PC-3 (cell line): ENCODE measurements at regions not wholly inside any gene's neighbourhood (a gene's known extent, or its start where the extent isn't known, plus 50 kb on each side); places are given as distances from the start of the nearest gene placed in this dataset.

Source experiments
- ATAC-seq: fragments of 200-7000 bp; cut with Tn5 transposase; 2 replicates; pipeline ENCODE4 v1.9.1; 2020; ENCODE audit warnings: mild to moderate bottlenecking, moderate library complexity
- BruUV-seq: library from RNA; stranded (reverse); fragments of 400-500 nt; replicated peaks from 2 replicates; lab custom pipeline; 2021; lab: Mats Ljungman, UMichigan
- CTCF ChIA-PET: fragments of 300-600 bp; sonication (Branson Sonifier 250); formaldehyde crosslinking; loops from one replicate; lab custom pipeline; 2022; ENCODE audit warnings: antibody characterized with exemption; lab: Charles Lee
- POLR2A ChIA-PET: fragments of 300-600 bp; sonication (Branson Sonifier 250); formaldehyde crosslinking; loops from one replicate; lab custom pipeline; 2022; ENCODE audit warnings: antibody characterized with exemption; ENCODE audit not compliant: unreplicated experiment; lab: Charles Lee
- DNase-seq: peaks from one replicate; pipeline ENCODE4 v3.0.0-alpha.2; 2015
- H2AFZ ChIP-seq: fragments of 300-600 bp; sonication (generic); 2 replicates; pipeline ENCODE4 v1.6.0; 2016; ENCODE audit warnings: antibody characterized with exemption, low read length
- H3F3A ChIP-seq: fragments of 300-600 bp; sonication (generic); one replicate; pipeline ENCODE4 v1.6.0; 2017; ENCODE audit warnings: antibody characterized with exemption, low read length, control low read depth, mild to moderate bottlenecking; ENCODE audit not compliant: unreplicated experiment
- H3K27ac ChIP-seq: fragments of 300-600 bp; sonication (generic); 2 replicates; pipeline ENCODE4 v1.5.1; 2016; ENCODE audit warnings: mild to moderate bottlenecking, low read length
- H3K27me3 ChIP-seq: fragments of 300-600 bp; sonication (generic); 2 replicates; pipeline ENCODE4 v1.6.1; 2016; ENCODE audit warnings: low read length, mixed read lengths
- H3K36me3 ChIP-seq: fragments of 300-600 bp; sonication (generic); 2 replicates; pipeline ENCODE4 v1.6.1; 2016; ENCODE audit warnings: low read depth, mixed run types, low read length, mixed read lengths
- H3K4me1 ChIP-seq: fragments of 300-600 bp; sonication (generic); 2 replicates; pipeline ENCODE4 v1.5.1; 2016; ENCODE audit warnings: low read length; ENCODE audit not compliant: insufficient read depth
- H3K4me2 ChIP-seq: fragments of 300-600 bp; sonication (generic); 2 replicates; pipeline ENCODE4 v1.6.0; 2016; ENCODE audit warnings: low read length
- H3K4me3 ChIP-seq: fragments of 300-600 bp; sonication (generic); 2 replicates; pipeline ENCODE4 v1.5.1; 2016; ENCODE audit warnings: mild to moderate bottlenecking, low read length, mixed read lengths
- H3K79me2 ChIP-seq: fragments of 300-600 bp; sonication (generic); 2 replicates; pipeline ENCODE4 v1.6.1; 2017; ENCODE audit warnings: low read length, mixed read lengths
- H3K9ac ChIP-seq: fragments of 300-600 bp; sonication (generic); 2 replicates; pipeline ENCODE4 v1.6.0; 2016; ENCODE audit warnings: mild to moderate bottlenecking, low read length
- H3K9me2 ChIP-seq: fragments of 300-600 bp; sonication (generic); replicated peaks from 2 replicates; pipeline ENCODE4 v1.6.1; 2016; ENCODE audit warnings: mixed run types, low read length, mixed read lengths
- H3K9me3 ChIP-seq: fragments of 300-600 bp; sonication (generic); 2 replicates; pipeline ENCODE4 v1.6.1; 2016; ENCODE audit warnings: low read length, mixed read lengths
- H4K20me1 ChIP-seq: fragments of 300-600 bp; sonication (generic); 2 replicates; pipeline ENCODE4 v1.6.1; 2016; ENCODE audit warnings: low read length, mixed read lengths
- CTCF ChIP-seq: fragments of 300-600 bp; sonication (generic); conservative IDR thresholded peaks from 2 replicates; pipeline ENCODE4 v1.5.1; 2017; ENCODE audit warnings: antibody characterized with exemption, low read depth, mild to moderate bottlenecking, low read length
- EZH2 ChIP-seq: fragments of 300-600 bp; sonication (generic); IDR thresholded peaks from one replicate; pipeline ENCODE4 v1.6.1; 2017; ENCODE audit warnings: antibody characterized with exemption, mild to moderate bottlenecking, low read length; ENCODE audit not compliant: unreplicated experiment
- EZH2phosphoT487 ChIP-seq: fragments of 300-600 bp; sonication (generic); IDR thresholded peaks from 2 replicates; pipeline ENCODE4 v1.6.1; 2018; ENCODE audit warnings: mild to moderate bottlenecking, antibody characterized with exemption, low read length, borderline replicate concordance
- intact Hi-C: fragments of 100-400 bp; cut with micrococcal nuclease; formaldehyde crosslinking; loops from 2 replicates; pipeline ENCODE4 v1.9.0; 2023

- ATAC-seq (no peak), DNase-seq (no peak)
- H3K27ac ChIP-seq: no peak overlapping the region
- ChIA-PET POLR2A (no interaction called here), CTCF (no interaction called here)
- H3K79me2 ChIP-seq: no peaks in the 10 kb centered on the region
- no peak overlapping the region for H3K4me2 ChIP-seq
- no peak overlapping the region for H2AFZ ChIP-seq
- intact Hi-C loops: no loop called here
- no peaks in the 10 kb centered on the region for H3F3A ChIP-seq
- H3K4me1 ChIP-seq: no peaks in the 10 kb centered on the region
- no peaks in the 10 kb centered on the region for H4K20me1 ChIP-seq
- H3K27me3 ChIP-seq: no peaks in the 10 kb centered on the region
- no peak for TF ChIP-seq EZH2phosphoT487
- no peak for TF ChIP-seq CTCF
- no peak for TF ChIP-seq EZH2
- no peaks in the 10 kb centered on the region for H3K9me3 ChIP-seq
- H3K9me2 ChIP-seq: no peaks in the 10 kb centered on the region
- H3K36me3 ChIP-seq: no peaks in the 10 kb centered on the region
- no peak overlapping the region for H3K4me3 ChIP-seq
- no TSS peak for BruUV-seq
- H3K9ac ChIP-seq: no peak overlapping the region
Measured at GRCh38 chr2:23271230-23271629, 113.7 kb upstream of the KLHL29 start.

GRCh38 chr2:23273786-23274185 lies 111.2 kb upstream of the KLHL29 start:
- intact Hi-C loops: no loop called here
- Histone ChIP-seq H3K36me3 (no peaks in the 10 kb centered on the region), H3K9ac (no peak overlapping the region), H3K27me3 (no peaks in the 10 kb centered on the region), H3K4me3 (no peak overlapping the region), H2AFZ (no peak overlapping the region), H3K9me3 (no peaks in the 10 kb centered on the region), H4K20me1 (no peaks in the 10 kb centered on the region), H3F3A (no peaks in the 10 kb centered on the region), H3K4me2 (no peak overlapping the region), H3K4me1 (no peaks in the 10 kb centered on the region), H3K9me2 (no peaks in the 10 kb centered on the region), H3K79me2 (no peaks in the 10 kb centered on the region), H3K27ac (no peak overlapping the region)
- DNase-seq (peak; percentile 11), ATAC-seq (no peak)
- CTCF ChIA-PET: no interaction called here
- POLR2A ChIA-PET: no interaction called here
- TF ChIP-seq EZH2phosphoT487 (no peak), EZH2 (no peak)
- BruUV-seq: no TSS peak

GRCh38 chr2:23280401-23280800 lies 104.6 kb upstream of the KLHL29 start:
- BruUV-seq: no TSS peak
- no peak for TF ChIP-seq EZH2
- Histone ChIP-seq H3K4me2 (no peak overlapping the region), H3K79me2 (no peaks in the 10 kb centered on the region), H3K36me3 (no peaks in the 10 kb centered on the region), H3K27ac (no peak overlapping the region), H3K27me3 (no peaks in the 10 kb centered on the region), H2AFZ (no peak overlapping the region), H3K9me2 (no peaks in the 10 kb centered on the region), H3K4me3 (no peak overlapping the region), H3K9me3 (no peaks in the 10 kb centered on the region), H3K4me1 (no peaks in the 10 kb centered on the region; the same call in 1 of the 2 replicates), H3K9ac (no peak overlapping the region), H3F3A (no peaks in the 10 kb centered on the region), H4K20me1 (no peaks in the 10 kb centered on the region)
- intact Hi-C loops: no loop called here
- ATAC-seq (no peak), DNase-seq (peak; percentile 61)
- CTCF ChIA-PET: no interaction called here
- POLR2A ChIA-PET: no interaction called here

GRCh38 chr2:23283653-23284052 lies 101.3 kb upstream of the KLHL29 start:
- H3F3A ChIP-seq: no peaks in the 10 kb centered on the region
- H3K9ac ChIP-seq: no peak overlapping the region
- BruUV-seq: no TSS peak

More at GRCh38 chr2:23283653-23284052, 101.3 kb upstream of the KLHL29 start:
- no peaks in the 10 kb centered on the region; the same call in 1 of the 2 replicates for H3K4me1 ChIP-seq
- TF ChIP-seq EZH2phosphoT487: no peak
- no peak for TF ChIP-seq EZH2
- no peak for TF ChIP-seq CTCF
- no peaks in the 10 kb centered on the region for H3K9me2 ChIP-seq
- no peak overlapping the region for H3K27ac ChIP-seq
- no peak for ATAC-seq
- H3K27me3 ChIP-seq: no peaks in the 10 kb centered on the region
- H2AFZ ChIP-seq: no peak overlapping the region
- H3K9me3 ChIP-seq: no peaks in the 10 kb centered on the region
- no peaks in the 10 kb centered on the region for H3K36me3 ChIP-seq
- intact Hi-C loops: no loop called here
- ChIA-PET CTCF (no interaction called here), POLR2A (no interaction called here)
- no peaks in the 10 kb centered on the region for H3K79me2 ChIP-seq
- H3K4me3 ChIP-seq: no peak overlapping the region
- DNase-seq: peak; percentile 52
- H4K20me1 ChIP-seq: no peaks in the 10 kb centered on the region
- H3K4me2 ChIP-seq: no peak overlapping the region
